HG02763 (cell line): ENCODE measurements at regions not wholly inside any gene's neighbourhood (a gene's known extent, or its start where the extent isn't known, plus 50 kb on each side); places are given as distances from the start of the nearest gene placed in this dataset.

Source experiments
- ATAC-seq: cut with Tn5 transposase; IDR thresholded peaks from one replicate; pipeline ENCODE4 v1.9.1; 2021; ENCODE audit warnings: mild to moderate bottlenecking, moderate library complexity; ENCODE audit not compliant: unreplicated experiment

DNA sequence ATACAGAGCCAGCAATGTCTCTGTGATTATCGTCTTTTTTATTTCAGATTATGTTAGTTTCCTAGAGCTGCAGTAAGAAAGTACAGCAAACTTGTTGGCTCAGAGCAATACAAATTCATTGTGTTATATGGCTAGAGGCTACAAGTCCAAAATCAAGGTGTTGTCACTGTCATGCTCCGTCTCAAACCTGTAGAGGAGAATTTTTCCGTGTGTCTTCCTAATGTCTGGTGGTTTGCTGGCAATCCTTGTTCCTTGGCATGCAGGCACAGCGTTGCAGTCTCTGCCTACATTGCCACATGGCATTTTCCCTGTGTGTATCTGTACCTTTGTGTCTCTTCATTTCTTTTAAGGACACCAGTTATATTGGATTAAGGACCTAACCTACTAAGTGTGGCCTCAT, 244.4 kb downstream of the LRRIQ3 start:
- ATAC-seq, result no peak

- ATAC-seq, result no peak
Observed at GRCh38 chr1:73953186-73953585, 244.8 kb downstream of the LRRIQ3 start.

DNA sequence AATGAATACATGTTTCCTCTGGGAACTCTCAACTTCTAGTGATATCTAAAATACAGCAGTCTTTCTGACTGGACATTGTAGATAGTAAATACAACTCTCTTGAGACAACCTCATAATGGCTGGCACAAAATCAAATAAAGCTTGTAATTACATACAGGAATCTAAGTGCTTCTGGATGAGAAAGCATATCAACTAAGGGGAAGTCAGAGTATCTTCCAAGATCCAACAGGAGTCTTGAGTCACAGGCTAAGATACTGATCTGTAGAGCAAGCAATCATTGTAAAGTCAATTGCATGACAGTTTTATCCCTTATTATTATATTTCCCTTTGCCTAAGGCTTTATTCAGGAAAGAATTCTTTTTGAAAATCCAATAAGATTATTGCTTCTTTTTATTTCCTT, 249.9 kb downstream of the LRRIQ3 start:
- ATAC-seq, result no peak

GRCh38 chr1:73947009-73947408, 251.0 kb downstream of the LRRIQ3 start:
- ATAC-seq, result no peak

- no peak for ATAC-seq
Observed at GRCh38 chr1:73943270-73943669, 254.7 kb downstream of the LRRIQ3 start.

DNA sequence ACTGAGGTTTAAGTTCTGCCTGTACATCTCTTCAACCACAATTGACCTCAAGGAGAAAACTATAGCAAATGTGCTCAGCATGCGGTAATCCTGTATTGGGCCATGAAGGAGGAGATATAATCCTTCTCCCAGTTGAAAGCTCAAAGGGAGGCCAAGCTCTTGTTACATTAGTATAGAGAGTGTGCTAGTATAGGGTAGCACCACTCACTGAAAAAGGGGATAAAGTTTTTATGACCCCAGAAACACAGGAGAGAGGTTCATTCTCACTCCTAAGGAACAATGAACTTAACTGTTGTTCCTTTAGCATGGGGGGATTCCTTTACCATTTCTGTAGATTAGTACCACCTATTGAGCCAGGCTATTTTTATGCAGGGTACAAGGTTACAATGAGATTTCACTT, 267.7 kb downstream of the LRRIQ3 start:
- ATAC-seq, result no peak

DNA sequence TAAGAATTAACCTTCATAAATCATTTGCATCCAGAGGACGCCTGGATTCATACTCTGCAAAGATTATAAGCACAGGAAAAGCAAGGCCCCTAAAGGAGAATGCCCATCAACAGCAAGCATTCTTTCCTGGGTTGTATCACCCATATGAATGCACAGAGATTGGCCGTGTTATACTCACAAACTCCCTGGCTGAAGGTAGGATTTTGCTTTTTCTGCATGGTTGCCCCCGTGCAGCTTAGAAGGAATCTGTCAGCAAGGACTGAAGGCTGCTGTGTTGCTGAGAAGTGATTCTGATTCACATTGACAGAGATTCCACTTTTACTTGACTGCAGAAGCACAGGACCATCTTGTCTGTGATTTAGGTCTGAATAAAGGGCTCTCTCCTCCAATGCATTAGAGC, 283.0 kb downstream of the LRRIQ3 start:
- ATAC-seq, result no peak

GRCh38 chr1:73913025-73913424, 285.0 kb downstream of the LRRIQ3 start:
- ATAC-seq, result no peak

DNA sequence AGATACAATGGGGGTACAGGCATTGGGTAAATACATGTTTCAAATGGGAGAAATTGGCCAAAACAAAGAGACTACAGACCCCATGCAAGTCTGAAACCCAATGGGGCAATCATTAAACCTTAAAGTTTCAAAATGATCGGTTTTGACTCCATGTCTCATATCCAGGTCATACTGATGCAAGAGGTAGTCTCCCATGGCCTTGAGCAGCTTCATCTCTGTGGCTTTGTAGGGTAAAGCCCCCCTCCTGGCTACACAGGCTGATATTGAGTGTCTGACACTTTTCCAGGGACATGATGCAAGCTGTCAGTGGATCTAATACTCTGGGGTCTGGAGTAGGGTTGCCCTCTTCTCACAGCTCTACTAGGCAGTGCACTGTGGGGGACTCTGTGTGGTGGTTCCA, 286.1 kb downstream of the LRRIQ3 start:
- ATAC-seq, result no peak

DNA sequence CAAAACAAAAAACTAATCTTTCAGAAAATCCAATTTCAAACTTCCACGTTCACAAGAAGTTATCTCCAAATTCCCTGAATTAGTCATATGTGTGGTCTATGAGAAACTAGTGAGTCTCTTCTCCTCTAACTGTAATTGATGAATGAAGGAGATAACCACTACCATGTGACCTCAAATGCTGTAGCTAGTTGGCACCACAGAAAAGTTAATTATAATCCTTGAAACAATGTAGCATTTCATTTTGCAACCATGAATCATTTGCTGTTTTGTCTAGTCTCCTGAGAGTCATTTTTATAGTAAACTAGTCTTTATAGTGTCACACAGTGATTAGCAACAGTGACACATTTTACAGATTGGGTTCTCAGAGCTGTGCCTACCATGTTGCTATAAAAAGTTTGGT, 287.5 kb downstream of the LRRIQ3 start:
- no peak for ATAC-seq

DNA sequence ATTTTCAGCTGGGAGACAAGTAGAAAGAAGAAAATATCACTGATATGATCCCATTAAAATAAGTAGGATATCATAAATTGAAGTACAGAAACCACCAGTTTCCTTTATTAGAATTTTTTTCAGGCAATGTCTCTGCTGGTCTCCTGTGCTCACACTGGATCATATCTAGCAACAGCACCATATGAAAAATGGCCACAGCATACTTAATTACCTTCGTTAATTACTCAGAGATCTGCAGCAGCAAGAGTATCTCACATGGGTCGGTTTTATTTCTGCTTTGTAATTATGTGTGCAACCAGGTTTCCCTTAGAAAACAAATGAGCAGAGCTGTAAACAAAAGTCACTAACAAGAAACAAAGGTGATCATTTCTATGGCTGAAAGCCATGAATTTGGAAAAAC, 287.9 kb downstream of the LRRIQ3 start:
- no peak for ATAC-seq

DNA sequence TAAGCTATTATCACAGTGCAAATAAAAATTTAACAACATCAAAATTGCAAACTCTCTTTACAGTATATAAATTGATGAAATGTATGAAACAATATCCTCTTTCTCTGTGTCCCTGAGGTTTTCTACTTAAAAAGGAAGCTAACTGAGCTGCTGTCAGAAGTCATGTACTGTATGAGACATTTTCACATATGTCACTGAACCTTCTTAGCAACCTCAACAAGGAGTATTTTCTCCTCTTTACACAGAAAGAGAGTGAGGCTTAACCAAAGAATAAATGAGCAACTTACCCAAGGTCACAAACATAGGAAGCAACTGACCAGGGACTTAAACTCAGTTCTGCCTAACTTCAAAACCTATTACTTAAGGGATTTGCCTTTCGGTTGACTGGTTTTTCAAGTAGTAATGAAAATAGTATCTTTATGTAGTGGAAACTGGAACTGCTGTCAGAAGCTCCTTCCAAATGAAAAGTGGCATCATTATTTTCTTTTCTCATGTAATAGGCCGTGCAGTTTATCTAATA, 288.9 kb downstream of the LRRIQ3 start:
- ATAC-seq, result no peak

DNA sequence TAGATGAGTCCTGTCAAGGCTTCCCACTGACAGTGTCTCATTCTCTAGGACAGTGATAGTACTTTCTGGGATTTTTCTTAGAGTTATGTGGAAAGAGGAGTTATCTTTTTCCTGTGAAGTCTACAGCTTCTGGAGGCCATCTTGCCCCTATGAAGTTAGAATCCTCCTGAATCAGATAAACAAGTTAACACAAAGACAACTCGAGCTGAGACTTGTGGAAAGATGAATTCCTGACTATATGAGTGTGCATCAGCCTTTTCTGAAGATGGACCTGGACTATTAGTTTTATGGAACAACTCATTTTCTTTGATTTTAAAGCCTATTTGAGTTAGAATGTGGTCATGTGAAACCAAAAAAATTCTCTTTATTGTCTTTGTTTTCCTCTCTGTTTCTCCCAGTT, 290.9 kb downstream of the LRRIQ3 start:
- no peak for ATAC-seq

GRCh38 chr1:73903092-73903491, 294.9 kb downstream of the LRRIQ3 start:
- ATAC-seq, result no peak

- no peak for ATAC-seq
Observed at GRCh38 chr1:73901738-73902137, 296.2 kb downstream of the LRRIQ3 start.

GRCh38 chr1:73899311-73899710, 298.7 kb downstream of the LRRIQ3 start:
- no peak for ATAC-seq

- ATAC-seq, result no peak
Observed at GRCh38 chr1:73898540-73898939, 299.4 kb downstream of the LRRIQ3 start.

DNA sequence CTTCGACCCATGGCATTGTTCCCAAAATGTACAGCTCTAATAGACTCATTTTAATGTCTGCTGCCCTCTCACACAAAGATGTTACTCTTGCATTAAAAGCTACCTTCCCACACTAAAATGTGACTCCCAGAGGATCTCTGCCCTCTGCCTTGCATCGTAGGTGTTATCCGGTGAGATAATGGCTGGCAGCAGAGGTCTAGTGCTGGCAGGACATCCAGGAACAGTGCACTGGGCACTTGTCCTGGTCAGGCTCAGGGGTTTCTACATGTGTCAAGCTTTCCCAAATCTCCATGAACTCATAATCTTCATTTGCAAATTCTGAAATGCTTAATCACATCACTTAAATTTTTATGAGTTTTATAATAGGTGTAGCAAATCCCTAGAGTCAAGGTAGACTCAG, 310.6 kb downstream of the LRRIQ3 start:
- ATAC-seq, result no peak

DNA sequence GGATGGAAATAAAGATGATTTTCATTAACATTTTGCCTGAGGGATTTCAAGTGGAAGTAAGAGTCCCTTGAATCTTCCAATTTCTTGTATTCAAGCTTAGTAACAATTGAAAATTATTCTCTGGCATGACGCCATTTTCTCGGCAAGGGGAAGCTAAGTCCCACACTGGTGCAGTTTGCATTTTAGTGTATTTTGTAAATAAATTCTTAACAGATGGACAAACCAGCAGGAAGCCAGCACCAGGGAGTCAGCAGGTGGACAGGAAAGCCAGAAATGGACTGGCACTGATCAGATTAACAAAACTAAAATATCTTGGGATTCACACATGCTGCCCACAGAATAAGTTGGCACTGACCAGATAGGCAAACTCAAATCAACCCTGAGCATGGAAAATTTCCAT, 311.3 kb downstream of the LRRIQ3 start:
- ATAC-seq, result no peak

- no peak for ATAC-seq
Observed at GRCh38 chr1:73874806-73875205, 323.2 kb downstream of the LRRIQ3 start.

GRCh38 chr1:73868810-73869336, 329.1 kb downstream of the LRRIQ3 start:
- ATAC-seq, result no peak

- ATAC-seq, result no peak
Observed at GRCh38 chr1:73862355-73862754, 335.6 kb downstream of the LRRIQ3 start.

DNA sequence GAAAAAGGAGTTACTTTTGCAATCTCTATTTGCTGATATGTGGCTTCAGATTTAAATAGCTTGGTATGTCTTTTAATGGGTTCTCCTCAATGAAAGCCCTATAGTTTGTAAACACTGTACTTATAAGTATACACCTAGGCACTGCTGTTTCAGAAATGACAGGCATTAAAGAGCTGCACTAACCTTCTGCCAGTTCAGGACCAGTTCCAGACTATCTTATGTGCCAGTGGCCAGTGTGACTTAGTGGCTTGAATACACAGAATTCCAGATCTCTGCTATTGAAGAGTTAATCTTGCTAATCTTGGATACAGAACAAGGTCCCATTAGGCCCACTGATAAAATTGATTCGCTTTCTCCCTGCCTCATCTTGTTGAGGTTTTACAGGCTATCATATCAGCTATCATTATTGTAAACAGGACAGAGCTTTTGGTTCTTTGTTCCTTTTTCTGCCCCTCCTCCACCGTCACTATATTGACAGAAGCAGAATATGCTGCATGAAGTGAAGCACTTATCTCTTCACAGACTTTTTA, 337.5 kb downstream of the LRRIQ3 start:
- ATAC-seq, result no peak
